A549 (cell line): ENCODE measurements at regions not wholly inside any gene's neighbourhood (a gene's known extent, or its start where the extent isn't known, plus 50 kb on each side); places are given as distances from the start of the nearest gene placed in this dataset.
"Not testable (repeated sequence)": the region's sequence is repeated elsewhere in the genome, so short reads cannot be mapped to it uniquely, and the experiment has no call there.

ENCODE experiments used
- ATAC-seq, 2 experiments: fragments of 200-7000 bp in 1 of 2; fragments of >200 bp in 1 of 2; cut with Nextera tagmentation in 1 of 2; cut with Tn5 transposase in 1 of 2; 3 replicates each; pipeline versions ENCODE4 v1.8.0 to v1.9.1; 2018 to 2020; ENCODE audit warnings: mild to moderate bottlenecking in 1 of 2, moderate library complexity in 1 of 2
- CTCF ChIA-PET: fragments of 300-600 bp; sonication (Branson Sonifier 250); formaldehyde crosslinking; extraction: SDS; loops from one replicate; lab custom pipeline; 2021; ENCODE audit warnings: antibody characterized with exemption, inconsistent platforms; lab: Yijun Ruan, JAX
- POLR2A ChIA-PET: fragments of 350-600 bp; formaldehyde crosslinking; extraction: SDS; loops from one replicate; lab custom pipeline; 2021; ENCODE audit warnings: antibody characterized with exemption, inconsistent platforms; lab: Yijun Ruan, JAX
- DNase-seq, 2 experiments: peaks; one replicate each; pipeline versions ENCODE4 v3.0.0 to v3.0.0-alpha.2; 2011 to 2016; ENCODE audit warnings: low read depth in 1 of 2, low spot score in 1 of 2
- FAIRE-seq: peaks from 2 replicates; lab custom pipeline; 2011; peaks lifted over from hg19 to GRCh38; lab: Jason Lieb, UNC
- H3K27ac ChIP-seq, 2 experiments: fragments of >200 bp; sonication (Bioruptor Twin); formaldehyde crosslinking; 3 replicates each; pipeline ENCODE4 v1.5.1; 2016 to 2017
- H3K4me1 ChIP-seq: fragments of >200 bp; sonication (Bioruptor Twin); formaldehyde crosslinking; 3 replicates; pipeline ENCODE4 v1.6.1; 2016
- H3K4me2 ChIP-seq: fragments of >200 bp; sonication (Bioruptor Twin); formaldehyde crosslinking; 3 replicates; pipeline ENCODE4 v1.6.1; 2016
- H3K4me3 ChIP-seq: fragments of >200 bp; sonication (Bioruptor Twin); formaldehyde crosslinking; 3 replicates; pipeline ENCODE4 v1.5.1; 2016
- H3K9me3 ChIP-seq: fragments of >200 bp; sonication (Bioruptor Twin); formaldehyde crosslinking; 3 replicates; pipeline ENCODE4 v1.6.1; 2016
- CHD2 ChIP-seq: fragments of 150-350 bp; IDR thresholded peaks from 2 replicates; pipeline ENCODE4 v1.6.1; 2014; ENCODE audit warnings: low read length; ENCODE audit not compliant: partially characterized antibody
- FOSL2 ChIP-seq, 2 experiments: fragments of 450-650 bp in 1 of 2; fragments of >200 bp in 1 of 2; sonication (Bioruptor Twin) in 1 of 2; formaldehyde crosslinking; IDR thresholded peaks; 2 replicates each; pipeline versions ENCODE4 v1.5.0 to v1.6.1; 2016 to 2020; ENCODE audit warnings: mild to moderate bottlenecking in 1 of 2, moderate library complexity in 1 of 2
- FOXS1 ChIP-seq: fragments of 250-450 bp; sonication (Bioruptor Pico); IDR thresholded peaks from 2 replicates; pipeline ENCODE4 v1.5.0; 2020; ENCODE audit warnings: mild to moderate bottlenecking, moderate library complexity
- HOXB13 ChIP-seq: fragments of 250-450 bp; sonication (Bioruptor Pico); IDR thresholded peaks from 2 replicates; pipeline ENCODE4 v1.5.0; 2020; ENCODE audit warnings: low read depth, mild to moderate bottlenecking, moderate library complexity
- HOXB5 ChIP-seq: fragments of 250-450 bp; sonication (Bioruptor Pico); IDR thresholded peaks from 2 replicates; pipeline ENCODE4 v1.5.0; 2020; ENCODE audit warnings: mild to moderate bottlenecking, moderate library complexity
- NFE2L2 ChIP-seq: fragments of 150-350 bp; conservative IDR thresholded peaks from 2 replicates; pipeline ENCODE4 v1.6.1; 2014; ENCODE audit warnings: low read length
- POLR2A ChIP-seq: IDR thresholded peaks from 2 replicates; pipeline ENCODE4 v1.6.1; 2012; ENCODE audit warnings: mild to moderate bottlenecking, low read length
- RAD21 ChIP-seq, 2 experiments: fragments of >200 bp in 1 of 2; sonication (Bioruptor Twin) in 1 of 2; formaldehyde crosslinking in 1 of 2; IDR thresholded peaks in 1 of 2; conservative IDR thresholded peaks in 1 of 2; 2 replicates in 1 of 2; 3 replicates in 1 of 2; pipeline ENCODE4 v1.6.1; 2012 to 2018; ENCODE audit warnings: inconsistent platforms in 1 of 2
- RARB ChIP-seq: fragments of 250-450 bp; sonication (Bioruptor Pico); IDR thresholded peaks from 2 replicates; pipeline ENCODE4 v1.8.0; 2021; ENCODE audit warnings: mild to moderate bottlenecking, moderate library complexity
- RNF2 ChIP-seq: fragments of 200-600 bp; sonication (generic); IDR thresholded peaks from 2 replicates; pipeline ENCODE4 v1.6.1; 2016; ENCODE audit warnings: low read depth, mild to moderate bottlenecking, antibody characterized with exemption, moderate library complexity, borderline replicate concordance
- ZC3H11A ChIP-seq: fragments of 450-650 bp; IDR thresholded peaks from 2 replicates; pipeline ENCODE4 v1.6.1; 2014; ENCODE audit warnings: antibody characterized with exemption, mild to moderate bottlenecking
- ZNF302 ChIP-seq: fragments of 250-450 bp; sonication (Bioruptor Pico); IDR thresholded peaks from 2 replicates; pipeline ENCODE4 v1.9.0; 2021; ENCODE audit warnings: inconsistent platforms, mild to moderate bottlenecking, moderate library complexity
- ZSCAN20 ChIP-seq: fragments of 250-450 bp; sonication (Bioruptor Pico); IDR thresholded peaks from 2 replicates; pipeline ENCODE4 v1.8.0; 2022; ENCODE audit warnings: mild to moderate bottlenecking, moderate library complexity
- WGBS: methylation state at CpG from one replicate; pipeline ENCODE4 v1.1.6; 2017; ENCODE audit errors: missing lambda C conversion rate; 5-methylcytosine and 5-hydroxymethylcytosine counted together
- TF ChIP-seq, protein P1 (sequence below): fragments of 450-650 bp; IDR thresholded peaks from 2 replicates; pipeline ENCODE4 v1.6.1; 2014; ENCODE audit warnings: antibody characterized with exemption
- TF ChIP-seq, protein P2 (sequence below): fragments of 150-350 bp; IDR thresholded peaks from 2 replicates; pipeline ENCODE4 v1.6.1; 2014; ENCODE audit warnings: low read depth, mild to moderate bottlenecking, low read length
- TF ChIP-seq, protein P3 (sequence below): fragments of >200 bp; sonication (Bioruptor Twin); formaldehyde crosslinking; IDR thresholded peaks from 2 replicates; pipeline ENCODE4 v1.6.1; 2016
- TF ChIP-seq, protein P4 (sequence below): fragments of 200-600 bp; sonication (generic); IDR thresholded peaks from 2 replicates; pipeline ENCODE4 v1.6.1; 2016; ENCODE audit warnings: antibody characterized with exemption, mild to moderate bottlenecking, moderate library complexity
- TF ChIP-seq, protein P5 (sequence below): fragments of 250-450 bp; sonication (Bioruptor Pico); IDR thresholded peaks from 2 replicates; pipeline ENCODE4 v1.5.0; 2021; ENCODE audit warnings: mild to moderate bottlenecking, moderate library complexity, borderline replicate concordance

DNA sequence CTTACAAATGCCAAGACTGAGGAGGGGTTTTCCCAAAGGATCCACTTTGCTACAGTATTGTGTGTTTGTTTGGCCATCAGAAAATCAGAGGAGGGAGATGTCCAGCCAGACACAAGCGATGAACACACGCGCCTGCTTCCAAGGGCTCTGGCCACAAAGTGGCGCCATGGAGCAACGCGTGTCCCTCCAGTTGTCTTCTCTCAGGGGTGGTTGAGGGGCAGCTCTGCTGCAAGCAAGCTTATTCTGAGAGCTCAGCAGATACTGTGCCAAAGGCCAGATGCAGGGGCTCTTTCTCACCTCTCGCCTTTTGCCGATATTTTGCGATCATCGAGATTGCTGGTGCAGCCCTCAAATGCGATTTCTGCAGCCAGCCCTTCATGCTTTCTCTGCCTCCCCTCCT lies 88.9 kb upstream of the OSBPL11 start:
- FAIRE-seq (no peak), ATAC-seq (peak in 1 of 2 experiments; percentile 57; a peak in 3 of 6 replicates)

DNA sequence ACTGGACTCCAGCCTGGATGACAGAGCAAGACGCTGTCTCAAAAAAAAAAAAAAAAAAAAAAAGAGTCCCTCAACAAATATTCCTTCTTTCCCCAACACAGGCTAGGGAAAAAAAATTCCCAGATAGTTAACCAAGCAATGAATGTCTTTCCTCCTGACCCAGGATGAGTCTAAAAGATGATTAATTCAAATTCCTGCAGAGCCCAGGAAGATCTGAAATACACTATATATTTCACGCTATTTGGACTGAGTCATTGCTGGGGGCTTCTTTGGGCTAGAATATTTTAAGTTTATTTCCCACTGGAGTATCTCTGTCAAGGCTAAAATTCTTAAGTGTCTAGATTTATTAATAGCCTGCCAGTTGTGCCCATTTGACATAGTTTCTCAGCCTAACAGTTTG lies 90.4 kb upstream of the OSBPL11 start:
- H3K4me1 ChIP-seq, H3K4me3 ChIP-seq, H3K4me2 ChIP-seq, CTCF ChIA-PET, ATAC-seq, DNase-seq, H3K9me3 ChIP-seq, FAIRE-seq, H3K27ac ChIP-seq, POLR2A ChIA-PET: not testable (repeated sequence)
- WGBS: 22% methylated on average over 2 of the region's 2 CpGs

More for the DNA sequence above, 88.9 kb upstream of the OSBPL11 start:
- POLR2A ChIA-PET: no interaction called here
- WGBS: 65% methylated on average over 9 of the region's 11 CpGs
- Histone ChIP-seq H3K4me2 (no peak overlapping the region), H3K4me3 (no peak overlapping the region), H3K4me1 (no peaks in the 10 kb centered on the region), H3K9me3 (no peaks in the 10 kb centered on the region), H3K27ac (no peak overlapping the region)
- peak in 1 of 2 experiments; percentile 3 for DNase-seq
- CTCF ChIA-PET: no interaction called here
- TF ChIP-seq ZC3H11A (no peak), NFE2L2 (no peak), CHD2 (no peak), FOSL2 (IDR thresholded peaks at IDR 0.05) (no peak), FOSL2 (CRISPR knock-in tag; IDR thresholded peaks at IDR 0.05) (no peak), RNF2 (no peak), POLR2A (no peak), HOXB13 (no peak), HOXB5 (CRISPR knock-in tag) (no peak), ZSCAN20 (CRISPR knock-in tag) (no peak)
- TF ChIP-seq, protein P1, sequence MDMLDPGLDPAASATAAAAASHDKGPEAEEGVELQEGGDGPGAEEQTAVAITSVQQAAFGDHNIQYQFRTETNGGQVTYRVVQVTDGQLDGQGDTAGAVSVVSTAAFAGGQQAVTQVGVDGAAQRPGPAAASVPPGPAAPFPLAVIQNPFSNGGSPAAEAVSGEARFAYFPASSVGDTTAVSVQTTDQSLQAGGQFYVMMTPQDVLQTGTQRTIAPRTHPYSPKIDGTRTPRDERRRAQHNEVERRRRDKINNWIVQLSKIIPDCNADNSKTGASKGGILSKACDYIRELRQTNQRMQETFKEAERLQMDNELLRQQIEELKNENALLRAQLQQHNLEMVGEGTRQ: no peak
- TF ChIP-seq, protein P2, sequence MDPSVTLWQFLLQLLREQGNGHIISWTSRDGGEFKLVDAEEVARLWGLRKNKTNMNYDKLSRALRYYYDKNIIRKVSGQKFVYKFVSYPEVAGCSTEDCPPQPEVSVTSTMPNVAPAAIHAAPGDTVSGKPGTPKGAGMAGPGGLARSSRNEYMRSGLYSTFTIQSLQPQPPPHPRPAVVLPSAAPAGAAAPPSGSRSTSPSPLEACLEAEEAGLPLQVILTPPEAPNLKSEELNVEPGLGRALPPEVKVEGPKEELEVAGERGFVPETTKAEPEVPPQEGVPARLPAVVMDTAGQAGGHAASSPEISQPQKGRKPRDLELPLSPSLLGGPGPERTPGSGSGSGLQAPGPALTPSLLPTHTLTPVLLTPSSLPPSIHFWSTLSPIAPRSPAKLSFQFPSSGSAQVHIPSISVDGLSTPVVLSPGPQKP: no peak
- TF ChIP-seq, protein P3, sequence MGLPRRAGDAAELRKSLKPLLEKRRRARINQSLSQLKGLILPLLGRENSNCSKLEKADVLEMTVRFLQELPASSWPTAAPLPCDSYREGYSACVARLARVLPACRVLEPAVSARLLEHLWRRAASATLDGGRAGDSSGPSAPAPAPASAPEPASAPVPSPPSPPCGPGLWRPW: no peak

DNA sequence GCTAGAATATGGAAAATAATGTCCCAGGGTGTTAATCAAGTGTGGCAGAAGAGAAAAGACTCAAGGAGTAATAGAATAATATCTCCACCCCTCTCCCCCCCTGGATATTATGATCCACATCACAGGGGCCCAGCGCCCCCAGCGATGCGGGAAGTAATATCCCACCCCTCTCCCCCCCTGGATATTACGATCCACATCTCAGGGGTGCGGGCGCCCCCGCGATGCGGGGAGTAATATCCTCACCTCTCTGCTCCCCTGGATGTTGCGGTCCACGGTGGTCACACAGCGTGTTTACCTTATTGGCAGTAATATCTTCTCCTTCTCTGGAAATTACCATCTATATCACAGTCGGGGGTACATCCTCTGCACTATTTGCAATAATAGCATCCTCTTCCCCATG lies 97.1 kb upstream of the OSBPL11 start:
- DNase-seq (no peak), ATAC-seq (no peak), FAIRE-seq (no peak)
- H3K4me2 ChIP-seq: no peak overlapping the region
- no peak for TF ChIP-seq RARB (CRISPR knock-in tag)
- TF ChIP-seq, protein P4, sequence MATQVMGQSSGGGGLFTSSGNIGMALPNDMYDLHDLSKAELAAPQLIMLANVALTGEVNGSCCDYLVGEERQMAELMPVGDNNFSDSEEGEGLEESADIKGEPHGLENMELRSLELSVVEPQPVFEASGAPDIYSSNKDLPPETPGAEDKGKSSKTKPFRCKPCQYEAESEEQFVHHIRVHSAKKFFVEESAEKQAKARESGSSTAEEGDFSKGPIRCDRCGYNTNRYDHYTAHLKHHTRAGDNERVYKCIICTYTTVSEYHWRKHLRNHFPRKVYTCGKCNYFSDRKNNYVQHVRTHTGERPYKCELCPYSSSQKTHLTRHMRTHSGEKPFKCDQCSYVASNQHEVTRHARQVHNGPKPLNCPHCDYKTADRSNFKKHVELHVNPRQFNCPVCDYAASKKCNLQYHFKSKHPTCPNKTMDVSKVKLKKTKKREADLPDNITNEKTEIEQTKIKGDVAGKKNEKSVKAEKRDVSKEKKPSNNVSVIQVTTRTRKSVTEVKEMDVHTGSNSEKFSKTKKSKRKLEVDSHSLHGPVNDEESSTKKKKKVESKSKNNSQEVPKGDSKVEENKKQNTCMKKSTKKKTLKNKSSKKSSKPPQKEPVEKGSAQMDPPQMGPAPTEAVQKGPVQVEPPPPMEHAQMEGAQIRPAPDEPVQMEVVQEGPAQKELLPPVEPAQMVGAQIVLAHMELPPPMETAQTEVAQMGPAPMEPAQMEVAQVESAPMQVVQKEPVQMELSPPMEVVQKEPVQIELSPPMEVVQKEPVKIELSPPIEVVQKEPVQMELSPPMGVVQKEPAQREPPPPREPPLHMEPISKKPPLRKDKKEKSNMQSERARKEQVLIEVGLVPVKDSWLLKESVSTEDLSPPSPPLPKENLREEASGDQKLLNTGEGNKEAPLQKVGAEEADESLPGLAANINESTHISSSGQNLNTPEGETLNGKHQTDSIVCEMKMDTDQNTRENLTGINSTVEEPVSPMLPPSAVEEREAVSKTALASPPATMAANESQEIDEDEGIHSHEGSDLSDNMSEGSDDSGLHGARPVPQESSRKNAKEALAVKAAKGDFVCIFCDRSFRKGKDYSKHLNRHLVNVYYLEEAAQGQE: no peak
- TF ChIP-seq FOXS1 (CRISPR knock-in tag): no peak
- TF ChIP-seq, protein P5, sequence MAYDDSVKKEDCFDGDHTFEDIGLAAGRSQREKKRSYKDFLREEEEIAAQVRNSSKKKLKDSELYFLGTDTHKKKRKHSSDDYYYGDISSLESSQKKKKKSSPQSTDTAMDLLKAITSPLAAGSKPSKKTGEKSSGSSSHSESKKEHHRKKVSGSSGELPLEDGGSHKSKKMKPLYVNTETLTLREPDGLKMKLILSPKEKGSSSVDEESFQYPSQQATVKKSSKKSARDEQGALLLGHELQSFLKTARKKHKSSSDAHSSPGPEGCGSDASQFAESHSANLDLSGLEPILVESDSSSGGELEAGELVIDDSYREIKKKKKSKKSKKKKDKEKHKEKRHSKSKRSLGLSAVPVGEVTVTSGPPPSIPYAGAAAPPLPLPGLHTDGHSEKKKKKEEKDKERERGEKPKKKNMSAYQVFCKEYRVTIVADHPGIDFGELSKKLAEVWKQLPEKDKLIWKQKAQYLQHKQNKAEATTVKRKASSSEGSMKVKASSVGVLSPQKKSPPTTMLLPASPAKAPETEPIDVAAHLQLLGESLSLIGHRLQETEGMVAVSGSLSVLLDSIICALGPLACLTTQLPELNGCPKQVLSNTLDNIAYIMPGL (CRISPR knock-in tag): no peak
- TF ChIP-seq ZNF302: no peak
- no peak for TF ChIP-seq RAD21 (conservative IDR thresholded peaks at IDR 0.05 in 1 of 2, IDR thresholded peaks at IDR 0.05 in 1 of 2)
- no peaks in the 10 kb centered on the region for H3K9me3 ChIP-seq
- CTCF ChIA-PET: no interaction called here
- no peaks in the 10 kb centered on the region for H3K4me1 ChIP-seq
- no peak overlapping the region for H3K4me3 ChIP-seq
- POLR2A ChIA-PET: no interaction called here
- H3K27ac ChIP-seq: no peak overlapping the region
- WGBS: 78% methylated on average over 13 of the region's 13 CpGs
